ENCODE measurements at regions not wholly inside any gene's neighbourhood (a gene's known extent, or its start where the extent isn't known, plus 50 kb on each side); places are given as distances from the start of the nearest gene placed in this dataset.

GRCh38 chr14:27750114-27750513, 1016.5 kb upstream of the FOXG1 start:
- TF ChIP-seq CTCF (IDR thresholded peaks at IDR 0.05; ENCODE audit: borderline replicate concordance, extremely low read depth, low read length, poor library complexity, severe bottlenecking) (no peak), EZH2 (IDR thresholded peaks at IDR 0.05; ENCODE audit: borderline replicate concordance, low read depth, low read length, severe bottlenecking) (no peak)
